Parathyroid adenoma (tissue), 2 donors: ENCODE measurements at regions not wholly inside any gene's neighbourhood (a gene's known extent, or its start where the extent isn't known, plus 50 kb on each side); places are given as distances from the start of the nearest gene placed in this dataset.

Source experiments
- H2AFZ ChIP-seq: fragments of 300-600 bp; sonication (generic); one replicate; pipeline ENCODE4 v1.7.0; 2017; ENCODE audit warnings: antibody characterized with exemption, mild to moderate bottlenecking
- H3K27ac ChIP-seq: fragments of 300-600 bp; sonication (generic); one replicate; pipeline ENCODE4 v1.7.0; 2017
- H3K27me3 ChIP-seq: fragments of 300-600 bp; sonication (generic); one replicate; pipeline ENCODE4 v1.7.0; 2017; ENCODE audit warnings: low read length; ENCODE audit not compliant: control insufficient read depth, insufficient read depth
- H3K36me3 ChIP-seq: fragments of 300-600 bp; sonication (generic); one replicate; pipeline ENCODE4 v1.7.0; 2017; ENCODE audit warnings: low read length; ENCODE audit not compliant: control insufficient read depth, insufficient read depth
- H3K4me1 ChIP-seq: fragments of 300-600 bp; sonication (generic); one replicate; pipeline ENCODE4 v1.7.0; 2017; ENCODE audit warnings: control low read depth
- H3K4me2 ChIP-seq: fragments of 300-600 bp; sonication (generic); one replicate; pipeline ENCODE4 v1.7.0; 2017; ENCODE audit warnings: low read length
- H3K4me3 ChIP-seq: fragments of 300-600 bp; sonication (generic); one replicate; pipeline ENCODE4 v1.7.0; 2017; ENCODE audit warnings: low read depth, low read length
- H3K79me2 ChIP-seq: fragments of 300-600 bp; sonication (generic); one replicate; pipeline ENCODE4 v1.7.0; 2017; ENCODE audit warnings: control low read depth
- H3K9ac ChIP-seq: fragments of 300-600 bp; sonication (generic); one replicate; pipeline ENCODE4 v1.7.0; 2017; ENCODE audit warnings: mild to moderate bottlenecking
- H3K9me3 ChIP-seq: fragments of 300-600 bp; sonication (generic); one replicate; pipeline ENCODE4 v1.7.0; 2017; ENCODE audit warnings: low read length; ENCODE audit not compliant: control insufficient read depth
- CTCF ChIP-seq: fragments of 300-600 bp; sonication (generic); IDR thresholded peaks from one replicate; pipeline ENCODE4 v1.7.0; 2017; ENCODE audit warnings: antibody characterized with exemption, mild to moderate bottlenecking
- donor health status: primary hyperparathyroidism.

GRCh38 chr12:42785944-42786343 lies 196.4 kb upstream of the PRICKLE1 start:
- Histone ChIP-seq H3K36me3 (no peaks in the 10 kb centered on the region), H3K9ac (no peak overlapping the region), H2AFZ (no peak overlapping the region), H3K27ac (no peak overlapping the region), H3K4me1 (no peaks in the 10 kb centered on the region), H3K27me3 (no peaks in the 10 kb centered on the region), H3K79me2 (no peaks in the 10 kb centered on the region), H3K4me3 (no peak overlapping the region), H3K4me2 (no peak overlapping the region), H3K9me3 (no peaks in the 10 kb centered on the region)
- TF ChIP-seq CTCF, result no peak

GRCh38 chr12:42780671-42781070 lies 191.1 kb upstream of the PRICKLE1 start:
- Histone ChIP-seq H3K4me2 (no peak overlapping the region), H3K4me3 (no peak overlapping the region), H3K9me3 (no peaks in the 10 kb centered on the region), H3K36me3 (no peaks in the 10 kb centered on the region), H3K4me1 (no peaks in the 10 kb centered on the region), H3K27ac (no peak overlapping the region), H2AFZ (no peak overlapping the region), H3K79me2 (no peaks in the 10 kb centered on the region), H3K27me3 (no peaks in the 10 kb centered on the region), H3K9ac (no peak overlapping the region)
- no peak for TF ChIP-seq CTCF

GRCh38 chr12:42779186-42779859 lies 189.8 kb upstream of the PRICKLE1 start:
- Histone ChIP-seq H3K4me3 (no peak overlapping the region), H3K27me3 (no peaks in the 10 kb centered on the region), H2AFZ (no peak overlapping the region), H3K9ac (no peak overlapping the region), H3K79me2 (no peaks in the 10 kb centered on the region), H3K36me3 (no peaks in the 10 kb centered on the region), H3K4me1 (no peaks in the 10 kb centered on the region), H3K9me3 (no peaks in the 10 kb centered on the region), H3K27ac (no peak overlapping the region), H3K4me2 (no peak overlapping the region)
- no peak for TF ChIP-seq CTCF

GRCh38 chr12:42776396-42776795 lies 186.8 kb upstream of the PRICKLE1 start:
- Histone ChIP-seq H3K27me3 (no peaks in the 10 kb centered on the region), H3K79me2 (no peaks in the 10 kb centered on the region)

More at GRCh38 chr12:42776396-42776795, 186.8 kb upstream of the PRICKLE1 start:
- no peak for TF ChIP-seq CTCF
- no peaks in the 10 kb centered on the region for H3K4me1 ChIP-seq
- no peak overlapping the region for H3K9ac ChIP-seq
- no peaks in the 10 kb centered on the region for H3K9me3 ChIP-seq
- H3K4me2 ChIP-seq, result no peak overlapping the region
- no peak overlapping the region for H3K27ac ChIP-seq
- H3K36me3 ChIP-seq, result no peaks in the 10 kb centered on the region
- H3K4me3 ChIP-seq, result no peak overlapping the region
- no peak overlapping the region for H2AFZ ChIP-seq
